NCI-H460 (cell line): ENCODE measurements at regions not wholly inside any gene's neighbourhood (a gene's known extent, or its start where the extent isn't known, plus 50 kb on each side); places are given as distances from the start of the nearest gene placed in this dataset.
"Not testable (repeated sequence)": the region's sequence is repeated elsewhere in the genome, so short reads cannot be mapped to it uniquely, and the experiment has no call there.

Source experiments
- DNase-seq: peaks from one replicate; pipeline ENCODE4 v3.0.0-alpha.2; 2016; ENCODE audit warnings: low read depth; ENCODE audit errors: extremely low read depth

GRCh38 chr17:22405080-22405479, 712.8 kb downstream of the KCNJ18 start:
- not testable (repeated sequence) for DNase-seq

GRCh38 chr17:22409160-22409751, 716.9 kb downstream of the KCNJ18 start:
- no peak for DNase-seq

- DNase-seq, result no peak
Observed at GRCh38 chr17:22410136-22410535, 717.8 kb downstream of the KCNJ18 start.

GRCh38 chr17:22411185-22411784, 719.0 kb downstream of the KCNJ18 start:
- no peak for DNase-seq

- DNase-seq, result no peak
Observed at GRCh38 chr17:22435231-22435974, 743.1 kb downstream of the KCNJ18 start.

GRCh38 chr17:22441776-22442175, 749.5 kb downstream of the KCNJ18 start:
- no peak for DNase-seq

- DNase-seq, result no peak
Observed at GRCh38 chr17:22443061-22443460, 750.7 kb downstream of the KCNJ18 start.

- no peak for DNase-seq
Observed at GRCh38 chr17:22453181-22453580, 760.9 kb downstream of the KCNJ18 start.

- DNase-seq, result no peak
Observed at GRCh38 chr17:22454070-22454999, 762.0 kb downstream of the KCNJ18 start.

GRCh38 chr17:22459331-22459952, 767.1 kb downstream of the KCNJ18 start:
- DNase-seq, result no peak

GRCh38 chr17:22459953-22460350, 767.6 kb downstream of the KCNJ18 start:
- DNase-seq, result no peak

GRCh38 chr17:22460461-22461063, 768.2 kb downstream of the KCNJ18 start:
- no peak for DNase-seq

- DNase-seq, result no peak
Observed at GRCh38 chr17:22461460-22462145, 769.3 kb downstream of the KCNJ18 start.

- no peak for DNase-seq
Observed at GRCh38 chr17:22462461-22462860, 770.1 kb downstream of the KCNJ18 start.

GRCh38 chr17:22463110-22463850, 771.0 kb downstream of the KCNJ18 start:
- no peak for DNase-seq

GRCh38 chr17:22464041-22464440, 771.7 kb downstream of the KCNJ18 start:
- no peak for DNase-seq

- no peak for DNase-seq
Observed at GRCh38 chr17:22467720-22468119, 775.4 kb downstream of the KCNJ18 start.

GRCh38 chr17:22469101-22469880, 777.0 kb downstream of the KCNJ18 start:
- no peak for DNase-seq
